ENCODE measurements at regions not wholly inside any gene's neighbourhood (a gene's known extent, or its start where the extent isn't known, plus 50 kb on each side); places are given as distances from the start of the nearest gene placed in this dataset.
"Not testable (repeated sequence)": the region's sequence is repeated elsewhere in the genome, so short reads cannot be mapped to it uniquely, and the experiment has no call there.

- no peak for DNase-seq (ENCODE audit: low read depth, low spot score)
- TF ChIP-seq CTCF (conservative IDR thresholded peaks at IDR 0.05) = no peak
- no peak overlapping the region for H3K4me3 Mint-ChIP-seq
- H3K9me3 Mint-ChIP-seq = peaks cover 29% of the 10 kb centered on the region
- H3K4me1 Mint-ChIP-seq = peaks cover 16% of the 10 kb centered on the region
- H3K27ac Mint-ChIP-seq (ENCODE audit: unreplicated experiment) = no peak overlapping the region
- no peaks in the 10 kb centered on the region for H3K27me3 Mint-ChIP-seq (ENCODE audit: low read depth)
- H3K36me3 Mint-ChIP-seq (ENCODE audit: low read depth) = peaks cover 4% of the 10 kb centered on the region
These were observed 1087.6 kb upstream of the CITED2 start for GRCh38 chr6:140462076-140462452.

- peaks cover 16% of the 10 kb centered on the region for H3K4me1 Mint-ChIP-seq
- H3K27ac Mint-ChIP-seq (ENCODE audit: unreplicated experiment) = no peak overlapping the region
- H3K27me3 Mint-ChIP-seq (ENCODE audit: low read depth) = no peaks in the 10 kb centered on the region
- DNase-seq (ENCODE audit: low read depth, low spot score) = no peak
- no peak for TF ChIP-seq CTCF (conservative IDR thresholded peaks at IDR 0.05)
- peaks cover 7% of the 10 kb centered on the region for H3K36me3 Mint-ChIP-seq (ENCODE audit: low read depth)
- peaks cover 23% of the 10 kb centered on the region for H3K9me3 Mint-ChIP-seq
- no peak overlapping the region for H3K4me3 Mint-ChIP-seq
These were observed 1085.8 kb upstream of the CITED2 start for GRCh38 chr6:140460267-140460666.

- H3K4me1 Mint-ChIP-seq = peaks cover 16% of the 10 kb centered on the region
- H3K9me3 Mint-ChIP-seq = peaks cover 20% of the 10 kb centered on the region
These were observed 1084.8 kb upstream of the CITED2 start for GRCh38 chr6:140459209-140459608.

GRCh38 chr6:140446241-140446640 lies 1071.8 kb upstream of the CITED2 start:
- H3K4me1 Mint-ChIP-seq = peaks cover 10% of the 10 kb centered on the region
- no peak for TF ChIP-seq CTCF (conservative IDR thresholded peaks at IDR 0.05)

More at GRCh38 chr6:140459209-140459608, 1084.8 kb upstream of the CITED2 start:
- DNase-seq (ENCODE audit: low read depth, low spot score) = no peak
- TF ChIP-seq CTCF (conservative IDR thresholded peaks at IDR 0.05) = no peak
- no peaks in the 10 kb centered on the region for H3K27me3 Mint-ChIP-seq (ENCODE audit: low read depth)
- no peak overlapping the region for H3K27ac Mint-ChIP-seq (ENCODE audit: unreplicated experiment)
- peaks cover 8% of the 10 kb centered on the region for H3K36me3 Mint-ChIP-seq (ENCODE audit: low read depth)
- no peak overlapping the region for H3K4me3 Mint-ChIP-seq

GRCh38 chr6:140445474-140446004 lies 1071.1 kb upstream of the CITED2 start:
- no peaks in the 10 kb centered on the region for H3K9me3 Mint-ChIP-seq
- H3K27ac Mint-ChIP-seq (ENCODE audit: unreplicated experiment) = no peak overlapping the region
- TF ChIP-seq CTCF (conservative IDR thresholded peaks at IDR 0.05) = no peak
- no peaks in the 10 kb centered on the region for H3K36me3 Mint-ChIP-seq (ENCODE audit: low read depth)
- no peak for DNase-seq (ENCODE audit: low read depth, low spot score)
- peaks cover 17% of the 10 kb centered on the region for H3K4me1 Mint-ChIP-seq
- no peak overlapping the region for H3K4me3 Mint-ChIP-seq
- no peaks in the 10 kb centered on the region for H3K27me3 Mint-ChIP-seq (ENCODE audit: low read depth)

More at GRCh38 chr6:140446241-140446640, 1071.8 kb upstream of the CITED2 start:
- DNase-seq (ENCODE audit: low read depth, low spot score) = no peak
- Mint-ChIP-seq H3K9me3 (no peaks in the 10 kb centered on the region), H3K4me3 (no peak overlapping the region), H3K27me3 (ENCODE audit: low read depth) (no peaks in the 10 kb centered on the region), H3K36me3 (ENCODE audit: low read depth) (no peaks in the 10 kb centered on the region), H3K27ac (ENCODE audit: unreplicated experiment) (no peak overlapping the region)

- H3K27me3 Mint-ChIP-seq (ENCODE audit: low read depth); H3K4me3 Mint-ChIP-seq; H3K36me3 Mint-ChIP-seq (ENCODE audit: low read depth); H3K27ac Mint-ChIP-seq (ENCODE audit: unreplicated experiment); DNase-seq (ENCODE audit: low read depth, low spot score); H3K9me3 Mint-ChIP-seq: not testable (repeated sequence)
- peaks cover 31% of the 10 kb centered on the region for H3K4me1 Mint-ChIP-seq
These were observed 1068.7 kb upstream of the CITED2 start for GRCh38 chr6:140443112-140443511.

Data from neural crest cell (in vitro differentiated cells).